Fibroblast of peridontal ligament (primary cell): ENCODE measurements at regions not wholly inside any gene's neighbourhood (a gene's known extent, or its start where the extent isn't known, plus 50 kb on each side); places are given as distances from the start of the nearest gene placed in this dataset.
"Not testable (repeated sequence)": the region's sequence is repeated elsewhere in the genome, so short reads cannot be mapped to it uniquely, and the experiment has no call there.

Source experiments
- DNase-seq: peaks from one replicate; pipeline ENCODE4 v3.0.0-alpha.2; 2010; ENCODE audit errors: extremely low read depth

DNA sequence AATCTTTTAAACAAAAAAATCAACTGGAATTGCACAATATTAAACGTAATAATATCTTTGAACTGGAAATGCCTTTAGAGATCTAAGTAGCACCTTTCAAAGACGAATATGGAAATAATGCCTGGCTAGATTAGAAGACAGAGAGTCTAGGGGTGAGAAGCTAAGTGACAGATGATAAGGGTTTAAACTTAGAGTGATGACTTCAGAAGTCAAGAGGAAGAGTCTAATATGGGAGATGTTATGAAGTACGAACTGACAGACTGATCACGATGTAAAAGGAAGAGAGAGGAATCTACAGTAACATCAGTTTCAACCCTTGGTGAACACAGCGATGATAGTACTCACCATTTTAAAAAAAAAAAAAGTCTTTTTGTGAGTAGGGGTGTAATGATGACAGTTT, 57.9 kb downstream of the HINT1 start:
- no peak for DNase-seq

DNA sequence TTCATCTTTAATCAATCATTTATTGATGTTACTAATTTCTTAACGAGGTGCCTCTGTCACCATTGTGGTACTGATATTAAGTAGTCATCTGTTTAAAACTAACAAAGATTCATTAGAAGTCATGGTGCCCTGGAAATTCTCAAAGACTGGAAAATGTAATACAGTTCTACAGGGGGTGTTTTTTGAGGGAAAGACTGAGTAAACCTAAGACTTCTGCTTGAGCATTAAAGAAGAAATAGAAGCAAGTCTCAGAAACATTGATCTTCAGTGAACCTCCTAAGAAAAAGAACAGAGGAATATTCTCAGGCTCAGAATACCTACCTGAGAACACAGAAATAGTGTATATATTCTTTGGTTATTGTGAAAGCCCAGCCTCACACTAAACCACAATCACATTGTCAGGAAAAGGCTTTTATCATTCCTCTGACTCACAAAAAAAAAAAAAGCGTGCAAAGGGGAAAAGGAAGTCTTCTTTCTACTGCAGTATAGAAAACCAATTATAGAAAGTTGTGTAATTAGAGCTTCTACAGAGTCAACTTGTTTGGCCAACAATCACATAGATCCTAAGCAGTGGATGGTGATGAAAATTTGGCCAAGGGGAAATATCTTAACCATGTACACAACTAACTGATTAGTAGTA, 60.8 kb downstream of the HINT1 start:
- no peak for DNase-seq

DNA sequence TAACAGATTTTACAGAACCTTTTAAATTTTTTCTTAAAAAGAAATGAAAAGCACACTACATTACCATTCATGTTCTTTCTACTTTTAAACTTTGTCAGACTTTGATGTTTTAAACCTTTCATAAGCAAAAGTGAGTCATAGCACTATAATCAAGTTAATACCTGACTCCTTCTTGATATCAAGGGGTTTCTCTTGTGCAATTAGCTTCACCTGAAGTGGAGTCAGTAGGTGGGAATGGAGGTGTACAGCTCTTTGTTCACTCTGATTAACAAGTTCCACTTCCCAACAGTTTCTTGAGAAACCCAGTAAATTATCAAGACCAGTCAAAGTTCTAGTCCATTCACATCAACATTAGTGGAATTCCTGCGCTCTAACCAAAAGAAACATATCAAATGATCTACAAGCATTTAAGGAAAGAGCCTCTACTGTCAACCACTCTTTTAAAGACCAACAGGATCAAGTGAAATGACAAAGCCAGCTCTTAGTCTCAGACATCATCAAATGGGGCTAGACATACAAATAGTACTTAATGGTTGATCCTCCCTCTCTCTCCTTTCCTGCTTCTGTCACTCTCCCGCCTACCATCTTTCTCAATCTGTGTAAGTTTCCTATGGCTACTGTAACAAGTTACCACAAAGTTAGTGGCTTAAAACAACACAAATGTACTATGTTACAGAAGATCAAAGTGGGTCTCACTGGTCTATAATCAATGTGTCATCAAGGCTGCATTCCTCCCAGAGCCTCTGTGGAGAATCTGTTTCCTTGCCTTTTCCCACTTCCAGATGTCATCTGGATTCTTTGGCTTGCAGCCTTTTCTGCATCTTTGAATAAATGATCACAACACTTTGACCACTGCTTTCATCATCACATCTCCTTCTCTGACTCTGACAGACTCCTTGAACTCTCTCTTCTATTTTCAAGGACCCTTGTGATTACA, 68.0 kb downstream of the HINT1 start:
- peak; percentile 63 for DNase-seq

DNA sequence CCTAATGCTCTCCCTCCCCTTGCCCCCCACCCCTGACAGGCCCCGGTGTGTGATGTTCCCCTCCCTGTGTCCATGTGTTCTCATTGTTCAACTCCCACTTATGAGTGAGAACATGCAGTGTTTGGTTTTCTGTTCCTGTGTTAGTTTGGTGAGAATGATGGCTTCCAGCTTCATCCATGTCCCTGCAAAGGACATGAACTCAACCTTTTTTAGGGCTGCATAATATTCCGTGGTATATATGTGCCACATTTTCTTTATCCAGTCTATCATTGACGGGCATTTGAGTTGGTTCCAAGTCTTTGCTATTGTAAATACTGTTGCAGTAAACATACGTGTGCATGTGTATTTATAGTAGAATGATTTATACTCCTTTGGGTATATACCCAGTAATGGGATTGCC, 69.5 kb downstream of the HINT1 start:
- DNase-seq, result not testable (repeated sequence)

DNA sequence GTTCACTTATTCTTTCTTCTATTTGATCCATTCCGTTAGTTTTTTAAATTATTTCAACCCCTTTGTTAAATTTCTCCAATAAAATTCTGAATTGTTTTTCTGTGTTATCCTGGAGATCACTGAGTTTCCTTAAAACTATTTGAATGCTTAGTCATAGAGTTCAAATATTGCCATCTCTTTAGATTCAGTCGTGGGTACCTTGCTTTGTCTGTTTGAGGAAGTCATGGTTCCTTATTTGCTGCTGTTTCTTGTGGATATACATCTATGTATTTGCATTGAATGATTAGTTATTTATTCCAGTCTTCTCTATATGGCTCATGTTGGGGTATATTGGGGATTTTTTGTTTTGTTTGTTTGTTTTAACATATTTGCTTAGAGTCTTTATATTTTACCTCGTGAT, 80.6 kb downstream of the HINT1 start:
- no peak for DNase-seq

DNA sequence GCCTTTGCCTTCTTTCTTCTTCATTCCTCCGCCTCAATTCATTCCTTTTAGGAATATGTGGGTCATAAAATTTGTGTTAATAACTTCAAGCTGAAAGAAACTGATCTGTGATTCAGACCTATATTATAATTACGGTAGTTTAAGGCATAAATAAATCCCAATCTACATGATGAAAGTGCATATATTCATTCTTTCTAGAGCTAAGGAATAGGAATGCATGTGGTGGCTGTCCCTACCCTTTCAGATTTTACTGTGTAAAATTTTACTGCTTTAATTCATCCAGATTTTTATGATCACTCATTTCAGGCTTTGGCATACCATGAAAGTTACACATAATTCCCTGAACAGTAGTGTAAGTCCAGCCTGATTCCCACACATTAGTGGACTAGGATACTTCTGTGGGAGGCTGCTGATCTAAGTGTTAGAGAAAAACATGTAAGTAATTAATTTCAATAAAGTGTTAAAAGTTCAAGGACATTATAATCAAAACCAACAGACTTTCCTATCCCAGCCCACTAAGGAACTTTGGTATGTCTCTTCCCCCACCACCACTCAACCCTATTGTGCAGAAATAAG, 83.1 kb downstream of the HINT1 start:
- DNase-seq, result peak; percentile 38

DNA sequence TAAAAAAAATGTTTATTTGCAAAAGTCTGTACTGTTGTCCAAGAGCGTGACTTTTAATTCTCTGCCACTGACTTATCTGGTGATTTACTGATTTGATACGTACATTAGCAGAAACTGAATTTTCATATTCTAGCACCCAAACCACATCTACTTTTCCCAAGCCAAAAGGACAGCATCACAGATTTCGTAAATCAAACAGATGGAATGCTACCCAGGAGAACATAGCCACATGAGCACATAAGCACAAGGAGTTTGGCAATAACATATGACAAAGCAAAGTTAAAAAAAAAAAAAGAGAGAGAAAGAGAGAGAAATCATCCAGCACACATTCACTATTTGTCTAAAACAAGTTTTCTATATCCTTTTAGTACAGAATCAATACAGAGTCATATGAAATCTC, 83.7 kb downstream of the HINT1 start:
- peak; percentile 86 for DNase-seq

DNA sequence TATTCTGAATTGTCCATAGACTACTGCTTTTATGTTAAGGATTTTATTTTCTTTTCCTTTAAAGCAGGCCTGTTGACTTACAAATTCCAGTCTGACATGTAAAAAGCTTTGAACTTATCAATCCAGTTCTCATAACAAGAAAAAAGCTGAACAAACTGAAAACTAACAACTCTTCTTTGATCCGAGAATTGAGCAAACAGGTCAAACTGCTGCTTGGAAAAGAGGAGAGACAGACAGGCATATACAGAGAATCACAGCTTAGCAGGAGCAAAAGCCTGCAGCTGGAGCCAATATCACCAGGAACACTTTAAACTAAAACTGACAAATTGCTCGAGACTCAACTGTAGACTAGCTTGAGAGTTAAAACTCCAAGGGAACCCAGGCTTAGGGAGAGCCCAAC, 85.8 kb downstream of the HINT1 start:
- DNase-seq, result no peak

DNA sequence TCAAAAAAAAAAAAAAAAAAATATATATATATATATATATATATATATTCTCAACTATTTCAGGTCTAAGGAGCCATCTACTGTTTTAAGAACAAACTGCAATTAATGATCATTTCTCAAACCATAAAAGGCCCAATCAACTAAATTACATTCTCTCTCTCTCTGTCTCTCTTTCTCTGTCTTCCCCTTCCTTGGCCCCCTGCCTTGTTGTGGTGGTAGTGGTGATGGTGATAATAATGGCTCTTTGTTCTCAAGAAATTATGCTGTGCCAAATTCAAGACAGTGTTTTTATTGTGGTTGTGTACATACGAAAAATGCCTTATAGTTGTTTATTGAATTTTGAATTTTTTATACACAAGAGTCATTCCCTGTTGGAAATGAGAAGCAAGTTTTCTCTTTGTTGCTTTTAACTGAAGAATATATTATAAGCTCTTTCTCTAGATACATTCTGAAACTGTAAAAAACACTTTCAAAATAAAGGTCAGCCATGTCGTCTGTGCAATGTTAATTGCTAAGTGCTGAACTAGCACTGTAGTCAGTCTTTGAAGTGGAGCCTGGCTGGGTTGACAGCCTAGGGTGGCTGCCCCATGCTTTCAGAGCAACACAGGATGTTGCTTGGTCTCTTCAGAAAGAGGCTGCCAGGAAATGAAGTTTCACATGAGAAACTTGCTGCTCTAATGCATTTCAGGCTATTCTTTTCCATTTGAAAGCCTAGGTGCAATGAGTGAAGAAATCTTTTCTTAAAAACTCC, 96.0 kb downstream of the HINT1 start:
- peak; percentile 17 for DNase-seq

DNA sequence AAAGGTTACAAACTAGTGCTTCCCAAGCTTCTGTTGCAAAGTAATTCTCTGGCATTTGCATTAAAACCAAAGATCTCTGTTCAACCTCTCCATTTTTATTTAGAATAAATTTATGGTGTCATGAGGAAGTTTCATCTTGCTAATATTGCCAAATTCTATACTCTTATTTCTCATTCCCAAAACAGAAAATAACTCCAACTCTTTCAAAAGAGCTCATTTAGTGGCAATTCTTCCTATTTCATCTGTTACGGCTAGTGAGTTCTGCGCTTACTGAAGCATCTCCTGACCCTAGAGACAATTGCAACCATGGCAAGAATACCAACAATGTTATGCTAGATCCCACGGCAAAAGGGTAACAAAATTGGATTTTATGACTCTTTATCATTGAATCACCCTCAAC, 97.0 kb downstream of the HINT1 start:
- no peak for DNase-seq

DNA sequence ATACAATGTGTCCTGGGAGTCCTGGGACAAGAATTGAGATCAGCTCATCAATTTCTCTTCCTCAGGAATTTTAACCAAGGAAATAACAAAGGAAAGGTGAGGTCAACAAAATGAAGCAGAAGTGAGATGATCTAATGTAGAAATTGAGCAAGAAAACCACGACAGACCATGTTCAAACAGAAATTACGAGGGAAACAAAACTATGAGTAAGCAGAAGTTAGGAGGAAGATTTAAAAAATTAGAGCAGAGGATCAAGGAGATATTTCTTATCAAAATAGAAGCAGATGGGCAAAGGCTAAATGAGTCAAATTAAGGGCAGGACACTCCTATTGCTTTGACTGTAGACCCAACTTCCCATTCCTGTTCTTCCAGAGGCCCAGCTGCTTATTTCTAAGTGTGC, 97.4 kb downstream of the HINT1 start:
- DNase-seq, result no peak

DNA sequence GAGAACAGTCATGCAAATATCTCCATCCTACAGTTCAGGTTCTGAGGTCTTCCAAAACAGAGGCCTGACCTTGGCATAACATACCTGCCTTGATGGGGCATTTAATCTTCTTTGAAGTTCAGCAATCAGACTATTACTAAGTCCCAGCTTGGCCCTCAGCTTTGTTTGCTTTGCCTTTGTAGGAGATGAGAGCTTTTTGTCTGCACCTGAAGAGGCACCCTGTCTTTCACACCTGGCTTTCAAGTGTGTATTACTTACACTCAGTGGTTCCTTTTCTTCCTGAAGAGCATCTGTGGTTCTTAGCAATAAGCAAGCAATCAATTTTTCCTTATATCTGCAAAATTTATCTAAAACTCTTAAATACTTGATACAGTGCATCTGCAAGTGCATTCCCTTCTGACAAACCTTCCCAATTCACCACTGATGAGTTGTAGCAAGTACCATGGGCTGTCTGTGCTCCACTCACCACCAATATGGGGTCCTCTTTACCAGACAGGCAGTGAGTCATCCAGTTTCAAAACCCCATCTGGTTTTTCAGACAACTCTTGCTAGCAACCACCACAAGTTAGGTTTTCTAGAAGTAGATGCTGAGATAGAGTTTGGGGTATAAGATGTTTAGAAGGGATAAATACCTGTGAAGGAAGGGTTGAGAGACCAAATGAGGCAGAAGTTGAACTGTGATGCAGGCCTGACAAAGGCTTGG, 100.2 kb downstream of the HINT1 start:
- no peak for DNase-seq

DNA sequence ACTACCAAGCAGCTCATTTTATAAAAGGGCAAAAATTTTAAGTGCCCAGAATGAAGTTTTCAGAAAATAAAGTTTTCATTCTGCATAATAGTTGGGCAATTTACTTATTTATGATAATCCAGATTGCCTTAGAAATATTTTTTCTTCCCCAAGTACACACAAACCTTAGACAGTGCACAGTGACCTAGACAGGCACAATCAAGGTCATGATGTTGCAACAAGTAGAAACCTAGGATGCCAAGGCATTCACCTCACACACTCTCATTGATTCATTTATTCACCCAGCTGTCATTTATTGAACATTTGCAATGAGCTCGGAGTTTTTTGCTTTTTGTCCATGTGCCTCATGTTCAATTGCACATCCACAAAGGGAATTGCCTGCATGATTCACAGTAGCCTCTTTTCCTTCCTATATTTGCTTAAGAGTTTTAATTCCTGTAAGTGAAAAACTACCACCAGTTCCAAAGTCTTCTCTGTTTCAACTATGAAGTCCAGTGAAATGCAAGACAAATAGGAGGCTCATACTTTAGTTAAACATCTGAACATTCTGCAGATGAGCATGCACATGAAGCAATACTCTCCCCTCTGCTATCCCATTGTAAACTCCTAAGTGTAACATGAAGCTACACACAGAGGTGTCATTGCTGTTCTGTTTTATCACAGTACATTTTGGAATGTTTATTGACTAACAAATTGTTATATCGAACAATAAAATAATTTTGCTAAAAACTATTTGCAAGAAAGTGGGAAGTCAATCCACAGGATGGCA, 122.9 kb downstream of the HINT1 start:
- DNase-seq, result no peak

DNA sequence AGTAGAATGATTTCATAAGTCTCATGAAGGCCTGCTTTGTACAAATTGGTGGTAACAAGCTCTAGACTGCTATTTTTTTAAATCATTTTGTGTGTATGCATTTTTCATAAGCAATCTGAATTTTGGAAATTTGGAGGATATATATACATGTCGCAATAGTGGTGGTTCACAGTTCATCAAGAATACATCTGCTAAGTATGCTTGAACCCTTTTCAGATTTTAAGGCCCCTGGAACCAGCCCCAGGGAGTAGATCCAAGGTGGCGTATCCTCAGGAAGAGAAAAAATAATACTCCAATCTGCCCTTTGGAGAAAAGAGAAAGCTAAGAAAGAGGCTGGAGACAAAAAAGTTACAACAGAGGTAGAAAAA, 141.6 kb downstream of the HINT1 start:
- no peak for DNase-seq

DNA sequence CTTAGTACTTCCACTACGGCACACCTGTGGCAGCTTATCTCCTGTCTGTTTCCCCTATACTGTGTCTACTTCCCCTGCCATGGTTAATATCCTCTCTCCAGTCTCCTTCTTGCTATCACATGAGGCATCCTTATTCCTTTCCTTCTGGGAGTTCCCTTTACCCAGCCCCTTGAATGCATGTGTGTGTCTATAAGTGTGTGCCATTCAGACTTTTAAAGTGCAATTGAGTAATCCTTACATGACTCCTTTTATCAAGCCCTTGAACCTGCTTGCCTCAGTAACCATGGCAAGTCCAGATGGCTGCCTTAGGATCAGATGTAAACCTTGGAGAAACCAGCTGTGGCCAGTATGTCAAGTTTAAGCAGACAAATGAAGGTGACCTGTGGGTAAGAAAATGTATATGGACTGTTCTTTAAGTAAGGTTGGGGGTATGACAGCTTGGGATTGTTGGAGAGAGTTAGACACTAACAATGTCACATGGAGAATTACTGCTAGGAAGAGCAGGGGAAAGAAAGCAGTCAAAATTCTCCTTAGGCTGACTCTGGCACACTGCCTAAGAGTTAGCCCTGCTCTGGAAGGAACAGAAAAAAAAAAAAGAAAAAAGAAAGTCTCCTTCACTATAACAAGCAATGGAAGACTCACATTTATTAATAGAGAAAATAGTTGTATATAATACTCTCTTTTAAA, 142.1 kb downstream of the HINT1 start:
- no peak for DNase-seq

DNA sequence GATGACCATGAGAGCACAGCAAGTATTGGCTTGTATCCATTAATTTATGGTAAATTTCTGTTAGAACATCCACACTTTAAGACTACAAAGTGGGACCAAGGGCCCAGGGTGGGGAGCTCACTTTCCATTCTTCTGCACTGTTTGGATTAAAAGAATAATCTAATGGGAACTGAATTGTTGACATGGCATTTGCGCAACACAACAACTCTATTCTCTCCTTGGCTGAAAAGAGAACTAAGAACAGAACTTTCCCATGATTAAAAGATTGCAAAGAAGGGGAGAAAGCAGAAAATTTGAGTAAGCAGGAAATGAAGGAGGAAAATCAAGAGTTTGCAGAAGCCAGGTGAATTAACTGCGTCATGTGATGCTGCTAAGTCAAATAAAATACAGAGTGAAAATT, 143.4 kb downstream of the HINT1 start:
- DNase-seq, result no peak

DNA sequence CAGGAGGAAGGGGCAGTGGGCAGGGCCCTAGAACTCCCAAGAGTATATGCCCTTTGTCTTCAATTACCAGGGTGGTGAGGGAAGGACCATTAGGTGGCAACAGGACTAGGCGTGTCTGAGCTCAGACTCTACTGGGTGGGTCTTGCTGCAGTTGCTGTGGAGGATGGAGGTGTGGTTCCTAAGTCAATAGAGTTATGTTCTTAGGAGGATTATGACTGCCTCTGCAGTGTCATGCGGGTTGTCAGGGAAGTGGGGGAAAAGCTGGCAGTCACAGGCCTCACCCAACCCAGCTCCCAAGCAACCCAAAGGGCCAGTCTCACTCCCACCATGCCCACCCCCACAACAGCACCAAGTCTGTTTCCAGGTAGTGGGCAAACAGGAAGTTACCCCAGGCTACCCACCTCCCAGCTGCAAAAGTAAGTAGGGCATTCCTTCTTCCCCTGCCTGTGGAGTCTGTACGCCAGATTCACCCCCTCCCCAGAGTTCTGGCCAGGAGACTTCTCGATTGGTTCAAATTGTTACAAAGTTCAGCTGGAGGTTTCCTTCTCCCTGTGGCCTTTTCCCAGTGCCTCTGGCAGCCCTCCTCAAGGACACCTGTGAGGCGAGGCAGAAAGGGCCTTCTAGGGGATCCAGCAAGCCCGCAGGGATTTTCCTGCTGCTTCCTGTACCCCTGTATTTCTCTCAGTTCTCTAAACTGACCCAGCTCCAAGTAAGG, 145.3 kb downstream of the HINT1 start:
- no peak for DNase-seq

DNA sequence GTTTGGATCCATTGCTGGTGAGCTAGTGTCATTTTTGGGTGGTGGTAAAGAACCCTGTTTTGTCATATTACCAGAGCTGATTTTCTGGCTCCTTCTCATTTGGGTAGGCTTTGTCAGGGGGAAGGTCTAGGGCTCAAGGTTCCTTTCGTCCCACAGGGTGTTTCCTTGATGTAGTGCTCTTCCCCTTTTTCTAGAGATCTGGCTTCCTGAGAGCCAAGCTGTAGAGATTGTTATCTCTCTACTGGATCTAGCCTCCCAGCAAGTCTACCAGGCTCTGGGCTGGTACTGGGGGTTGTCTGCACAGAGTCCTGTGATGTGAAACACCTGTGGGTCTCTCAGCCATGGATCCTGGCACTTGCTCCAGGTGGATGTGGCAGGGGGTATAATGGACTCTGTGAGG, 145.9 kb downstream of the HINT1 start:
- DNase-seq, result no peak

DNA sequence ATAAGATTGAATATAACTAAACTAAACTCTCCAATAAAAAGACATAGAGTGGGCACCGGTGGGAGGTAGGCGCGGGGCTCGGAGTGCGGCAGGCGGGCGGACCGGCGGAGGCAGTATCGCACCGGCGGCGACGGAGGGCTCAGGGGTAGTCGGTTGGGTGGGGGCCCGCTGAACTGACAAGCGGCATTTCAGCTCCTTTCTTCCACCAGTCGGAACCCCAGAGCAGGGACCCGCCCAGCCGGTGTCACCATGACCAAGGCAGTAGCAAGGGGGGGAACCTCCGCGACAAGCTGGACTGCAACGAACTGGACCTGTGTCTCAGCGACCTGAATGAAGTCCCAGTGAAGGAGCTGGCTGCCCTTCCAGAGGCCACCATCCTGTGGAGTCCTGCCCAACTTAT, 156.7 kb downstream of the HINT1 start:
- DNase-seq, result no peak
